ENCODE measurements at regions not wholly inside any gene's neighbourhood (a gene's known extent, or its start where the extent isn't known, plus 50 kb on each side); places are given as distances from the start of the nearest gene placed in this dataset.

GRCh38 chr2:128642821-128643220, 324.2 kb upstream of the HS6ST1 start:
- Mint-ChIP-seq H3K36me3 (no peaks in the 10 kb centered on the region), H3K4me3 (no peak overlapping the region), H3K27ac (no peak overlapping the region), H3K27me3 (ENCODE audit: low read depth in 3 of 3) (peaks cover 0 to 2% (median 0%) of the 10 kb centered on the region in 3 donors), H3K4me1 (no peaks in the 10 kb centered on the region), H3K9me3 (no peaks in the 10 kb centered on the region)
- DNase-seq, result no peak

DNA sequence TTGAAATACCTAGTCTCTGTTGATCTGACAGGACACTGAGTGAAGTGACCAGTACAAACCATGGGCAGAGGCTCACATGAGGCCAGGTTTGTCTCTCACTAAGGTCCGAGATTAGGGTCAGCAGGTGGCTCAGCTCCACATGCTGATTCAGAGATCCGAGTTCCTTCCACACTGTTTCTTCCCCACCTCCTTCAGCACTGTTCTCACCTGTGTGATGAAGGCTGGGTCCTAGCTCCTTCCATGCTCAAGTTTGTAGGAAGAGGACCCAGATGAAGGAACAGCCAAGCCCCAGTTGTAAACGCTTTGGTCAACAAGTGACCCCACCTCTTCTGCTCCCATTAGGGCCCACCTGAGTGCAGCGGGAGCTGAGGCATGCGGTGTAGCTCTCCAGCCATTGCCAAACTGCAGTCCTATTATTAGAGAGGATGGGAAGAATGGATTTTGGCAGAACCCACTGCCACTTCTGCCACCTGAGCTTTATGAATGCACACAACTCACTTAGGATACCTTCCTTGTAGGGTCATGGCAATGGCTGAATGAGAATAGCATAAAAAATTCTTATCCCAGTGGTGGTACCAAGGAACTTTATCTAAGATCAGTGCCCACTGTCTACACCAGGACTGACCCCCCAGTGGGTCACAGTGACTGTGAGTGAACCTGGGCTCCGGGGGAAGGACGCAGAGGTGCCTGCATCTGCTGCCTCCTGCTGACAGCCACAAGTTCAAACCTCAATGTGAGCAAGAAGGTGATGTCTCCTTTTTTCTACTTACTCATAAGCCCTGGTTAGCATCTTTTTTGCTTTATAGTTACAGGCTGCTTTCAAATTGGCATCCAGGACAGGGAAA, 324.8 kb upstream of the HS6ST1 start:
- no peak for DNase-seq
- H3K9me3 Mint-ChIP-seq, result no peaks in the 10 kb centered on the region
- H3K4me1 Mint-ChIP-seq, result no peaks in the 10 kb centered on the region
- no peak overlapping the region for H3K4me3 Mint-ChIP-seq
- H3K36me3 Mint-ChIP-seq, result no peaks in the 10 kb centered on the region
- H3K27me3 Mint-ChIP-seq (ENCODE audit: low read depth in 3 of 3), result peaks cover 0 to 2% (median 0%) of the 10 kb centered on the region in 3 donors
- no peak overlapping the region for H3K27ac Mint-ChIP-seq

GRCh38 chr2:128644156-128644555, 325.5 kb upstream of the HS6ST1 start:
- DNase-seq, result no peak
- Mint-ChIP-seq H3K36me3 (no peaks in the 10 kb centered on the region), H3K27me3 (ENCODE audit: low read depth in 3 of 3) (peaks cover 0 to 2% (median 0%) of the 10 kb centered on the region in 3 donors), H3K4me1 (no peaks in the 10 kb centered on the region), H3K27ac (no peak overlapping the region), H3K9me3 (no peaks in the 10 kb centered on the region), H3K4me3 (no peak overlapping the region)

DNA sequence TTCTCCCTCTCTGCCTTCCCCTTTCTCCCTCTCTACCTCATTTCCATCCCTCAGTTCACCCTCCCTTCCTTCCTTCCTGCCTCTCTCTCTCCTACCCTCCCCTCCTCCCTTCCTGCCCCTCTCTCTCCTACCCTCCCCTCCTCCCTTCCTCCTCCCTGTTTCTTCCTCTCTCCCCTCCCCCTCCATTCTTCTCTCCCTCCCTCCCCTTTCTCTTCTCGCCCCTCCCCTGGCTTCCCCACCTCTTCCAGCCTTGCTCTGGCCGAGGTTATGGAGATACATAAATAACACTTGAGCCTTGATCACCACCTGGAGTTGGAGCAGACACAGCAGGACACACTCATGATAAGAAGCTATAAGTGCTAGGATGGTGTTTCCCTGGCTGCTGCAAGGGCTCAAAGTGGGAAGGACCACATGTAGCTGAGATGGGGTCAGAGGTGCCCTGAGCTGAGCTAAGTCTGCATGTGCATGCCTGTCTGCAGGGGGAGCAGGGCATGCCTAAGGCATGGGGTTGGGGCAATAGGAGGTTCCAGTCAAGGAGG, 326.1 kb upstream of the HS6ST1 start:
- Mint-ChIP-seq H3K4me3 (no peak overlapping the region), H3K27ac (no peak overlapping the region), H3K27me3 (ENCODE audit: low read depth in 3 of 3) (peaks cover 0 to 2% (median 0%) of the 10 kb centered on the region in 3 donors), H3K4me1 (no peaks in the 10 kb centered on the region), H3K9me3 (no peaks in the 10 kb centered on the region), H3K36me3 (no peaks in the 10 kb centered on the region)
- DNase-seq, result no peak

DNA sequence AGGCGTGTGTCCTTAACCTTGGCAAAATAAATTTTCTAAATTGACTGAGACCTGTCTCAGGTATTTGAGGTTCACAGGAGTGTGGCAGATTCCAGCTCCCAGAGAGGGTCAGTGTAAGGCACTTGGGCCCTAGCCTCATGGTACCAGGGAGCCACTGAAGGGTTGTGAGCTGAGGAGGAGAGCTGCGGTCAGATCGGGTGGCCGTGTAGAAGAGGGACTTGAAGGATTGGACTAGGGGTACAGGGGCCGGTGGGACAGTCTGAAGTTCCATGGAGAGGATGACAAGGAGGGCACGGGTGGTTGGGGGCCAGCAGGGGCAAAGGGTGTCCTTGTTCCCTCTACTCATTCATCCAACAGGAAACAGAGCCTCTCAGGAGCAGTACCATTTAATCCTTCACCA, 327.0 kb upstream of the HS6ST1 start:
- no peaks in the 10 kb centered on the region for H3K4me1 Mint-ChIP-seq
- peaks cover 0 to 2% (median 0%) of the 10 kb centered on the region in 3 donors for H3K27me3 Mint-ChIP-seq (ENCODE audit: low read depth in 3 of 3)
- H3K4me3 Mint-ChIP-seq, result no peak overlapping the region
- no peaks in the 10 kb centered on the region for H3K9me3 Mint-ChIP-seq
- no peak for DNase-seq
- no peaks in the 10 kb centered on the region for H3K36me3 Mint-ChIP-seq
- H3K27ac Mint-ChIP-seq, result no peak overlapping the region

DNA sequence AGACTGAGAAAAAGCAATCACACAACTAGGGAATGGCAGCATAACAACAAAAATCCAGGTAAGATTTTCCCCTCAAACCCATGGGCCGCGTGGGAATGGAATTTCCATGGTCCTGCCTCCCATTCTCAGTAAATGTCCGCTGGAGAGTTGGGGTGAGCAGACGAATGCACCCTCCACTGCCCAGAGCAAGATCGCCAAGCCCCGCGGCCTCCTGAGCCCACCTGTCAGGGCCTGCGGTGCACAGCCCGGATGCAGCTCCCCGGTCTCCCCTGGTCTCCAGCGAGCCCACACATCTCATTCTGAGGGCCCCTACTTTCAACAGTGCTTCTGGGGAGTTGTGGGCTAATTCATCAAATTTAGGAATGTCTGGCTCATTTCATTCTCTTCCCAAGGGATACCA, 327.4 kb upstream of the HS6ST1 start:
- no peaks in the 10 kb centered on the region for H3K4me1 Mint-ChIP-seq
- H3K27ac Mint-ChIP-seq, result no peak overlapping the region
- H3K4me3 Mint-ChIP-seq, result no peak overlapping the region
- no peaks in the 10 kb centered on the region for H3K9me3 Mint-ChIP-seq
- DNase-seq, result no peak
- no peaks in the 10 kb centered on the region for H3K36me3 Mint-ChIP-seq
- H3K27me3 Mint-ChIP-seq (ENCODE audit: low read depth in 3 of 3), result peaks cover 0 to 2% (median 0%) of the 10 kb centered on the region in 3 donors

GRCh38 chr2:128646691-128647090, 328.0 kb upstream of the HS6ST1 start:
- DNase-seq, result no peak
- Mint-ChIP-seq H3K27me3 (ENCODE audit: low read depth in 3 of 3) (peaks cover 0 to 2% (median 0%) of the 10 kb centered on the region in 3 donors), H3K9me3 (no peaks in the 10 kb centered on the region), H3K4me3 (no peak overlapping the region), H3K36me3 (no peaks in the 10 kb centered on the region), H3K27ac (no peak overlapping the region), H3K4me1 (no peaks in the 10 kb centered on the region)

DNA sequence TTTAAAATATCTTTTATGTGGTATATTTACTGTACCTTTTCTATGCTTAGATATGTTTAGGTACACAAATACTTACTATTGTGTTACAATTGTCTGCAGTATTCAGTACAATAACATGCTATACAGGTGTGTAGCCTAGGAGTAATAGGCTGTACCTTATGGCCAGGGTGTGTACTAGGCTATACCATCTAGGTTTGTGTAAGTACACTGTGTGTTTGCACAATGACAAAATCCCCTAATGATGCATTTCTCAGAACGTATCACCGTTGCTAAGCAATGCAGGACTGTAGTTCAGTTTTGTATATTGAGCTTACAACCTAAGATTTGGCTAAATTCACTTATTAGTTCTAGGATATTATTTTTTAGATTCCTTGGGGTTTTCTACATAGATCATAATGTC, 332.3 kb upstream of the HS6ST1 start:
- Mint-ChIP-seq H3K4me3 (no peak overlapping the region), H3K9me3 (no peaks in the 10 kb centered on the region), H3K27me3 (ENCODE audit: low read depth in 3 of 3) (no peaks in the 10 kb centered on the region), H3K36me3 (peaks cover 0 to 5% (median 0%) of the 10 kb centered on the region in 3 donors), H3K27ac (no peak overlapping the region), H3K4me1 (peaks cover 11 to 15% of the 10 kb centered on the region in 2 donors)
- no peak for DNase-seq

DNA sequence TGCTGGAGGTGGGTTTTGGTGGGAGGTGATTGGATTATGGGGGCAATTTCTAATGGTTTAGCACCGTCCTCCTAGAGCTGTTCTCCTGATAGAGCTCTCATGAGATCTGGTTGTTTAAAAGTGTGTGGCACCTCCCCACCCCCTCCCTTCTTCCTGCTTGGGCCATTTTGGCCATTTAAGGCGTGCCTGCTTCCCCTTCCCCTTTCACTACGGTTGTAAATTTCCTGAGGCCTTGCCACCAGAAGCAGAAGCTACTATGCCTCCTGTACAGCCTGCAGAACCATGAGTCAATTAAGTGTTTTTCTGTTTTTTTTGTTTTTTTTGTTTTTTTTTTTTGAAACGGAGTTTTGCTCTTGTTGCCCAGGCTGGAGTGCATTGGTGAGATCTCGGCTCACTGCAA, 335.7 kb upstream of the HS6ST1 start:
- Mint-ChIP-seq H3K9me3 (peaks cover 0 to 6% (median 0%) of the 10 kb centered on the region in 6 donors), H3K36me3 (peaks cover 0 to 5% (median 0%) of the 10 kb centered on the region in 3 donors), H3K27ac (peak overlapping the region in 1 of 6 donors; percentile 40), H3K4me3 (peak overlapping the region in 3 of 5 donors; percentile 19 to 52 (median 27)), H3K4me1 (peaks cover 11 to 15% of the 10 kb centered on the region in 2 donors), H3K27me3 (ENCODE audit: low read depth in 3 of 3) (no peaks in the 10 kb centered on the region)
- DNase-seq, result no peak

GRCh38 chr2:128660836-128661235, 342.2 kb upstream of the HS6ST1 start:
- DNase-seq, result no peak
- H3K27ac Mint-ChIP-seq, result no peak overlapping the region
- peaks cover 3 to 6% (median 4%) of the 10 kb centered on the region in 3 donors for H3K27me3 Mint-ChIP-seq (ENCODE audit: low read depth in 3 of 3)
- peaks cover 0 to 6% (median 0%) of the 10 kb centered on the region in 6 donors for H3K9me3 Mint-ChIP-seq
- no peaks in the 10 kb centered on the region for H3K4me1 Mint-ChIP-seq
- no peaks in the 10 kb centered on the region for H3K36me3 Mint-ChIP-seq
- H3K4me3 Mint-ChIP-seq, result no peak overlapping the region

DNA sequence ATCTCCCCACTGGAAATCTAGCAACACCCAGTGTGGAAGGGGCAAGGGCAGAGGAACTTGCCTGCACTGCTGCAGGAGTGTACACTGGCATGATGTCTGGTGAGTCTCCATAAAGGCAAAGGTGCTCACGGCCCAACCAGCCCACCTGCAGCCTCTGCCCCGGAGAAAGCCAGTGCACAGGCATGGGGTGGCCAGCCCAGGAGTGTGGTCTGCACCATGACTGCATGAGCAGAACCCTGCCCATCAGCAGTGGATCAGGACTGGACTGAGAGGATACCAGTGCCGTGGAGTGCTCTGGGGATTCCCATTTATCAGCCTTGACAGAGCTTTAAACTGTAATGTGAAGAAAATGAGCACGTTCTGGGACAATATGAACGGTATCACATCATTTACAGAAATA, 342.6 kb upstream of the HS6ST1 start:
- Mint-ChIP-seq H3K27me3 (ENCODE audit: low read depth in 3 of 3) (peaks cover 5 to 7% (median 6%) of the 10 kb centered on the region in 3 donors), H3K27ac (no peak overlapping the region)

GRCh38 chr2:128662051-128662471, 343.4 kb upstream of the HS6ST1 start:
- Mint-ChIP-seq H3K4me1 (no peaks in the 10 kb centered on the region), H3K36me3 (no peaks in the 10 kb centered on the region), H3K27ac (peak overlapping the region in 1 of 6 donors; percentile 65), H3K27me3 (ENCODE audit: low read depth in 3 of 3) (peaks cover 5 to 8% (median 6%) of the 10 kb centered on the region in 3 donors), H3K9me3 (peaks cover 0 to 6% (median 0%) of the 10 kb centered on the region in 6 donors), H3K4me3 (no peak overlapping the region)
- no peak for DNase-seq

More for the DNA sequence above, 342.6 kb upstream of the HS6ST1 start:
- no peaks in the 10 kb centered on the region for H3K36me3 Mint-ChIP-seq
- DNase-seq, result no peak
- H3K4me3 Mint-ChIP-seq, result no peak overlapping the region
- H3K4me1 Mint-ChIP-seq, result no peaks in the 10 kb centered on the region
- H3K9me3 Mint-ChIP-seq, result peaks cover 0 to 6% (median 0%) of the 10 kb centered on the region in 6 donors

GRCh38 chr2:128663371-128664050, 344.8 kb upstream of the HS6ST1 start:
- H3K9me3 Mint-ChIP-seq, result peaks cover 0 to 3% (median 0%) of the 10 kb centered on the region in 6 donors
- H3K4me1 Mint-ChIP-seq, result no peaks in the 10 kb centered on the region
- H3K4me3 Mint-ChIP-seq, result no peak overlapping the region
- H3K27ac Mint-ChIP-seq, result no peak overlapping the region
- no peak for DNase-seq
- H3K36me3 Mint-ChIP-seq, result no peaks in the 10 kb centered on the region
- H3K27me3 Mint-ChIP-seq (ENCODE audit: low read depth in 3 of 3), result peaks cover 6 to 14% (median 7%) of the 10 kb centered on the region in 3 donors

- Mint-ChIP-seq H3K27me3 (ENCODE audit: low read depth in 3 of 3) (peaks cover 6 to 14% (median 8%) of the 10 kb centered on the region in 3 donors), H3K9me3 (no peaks in the 10 kb centered on the region), H3K4me3 (no peak overlapping the region), H3K36me3 (no peaks in the 10 kb centered on the region), H3K4me1 (no peaks in the 10 kb centered on the region), H3K27ac (no peak overlapping the region)
- DNase-seq, result no peak
These were observed 345.9 kb upstream of the HS6ST1 start for GRCh38 chr2:128664499-128664971.
